ENCODE measurements at regions not wholly inside any gene's neighbourhood (a gene's known extent, or its start where the extent isn't known, plus 50 kb on each side); places are given as distances from the start of the nearest gene placed in this dataset.

DNA sequence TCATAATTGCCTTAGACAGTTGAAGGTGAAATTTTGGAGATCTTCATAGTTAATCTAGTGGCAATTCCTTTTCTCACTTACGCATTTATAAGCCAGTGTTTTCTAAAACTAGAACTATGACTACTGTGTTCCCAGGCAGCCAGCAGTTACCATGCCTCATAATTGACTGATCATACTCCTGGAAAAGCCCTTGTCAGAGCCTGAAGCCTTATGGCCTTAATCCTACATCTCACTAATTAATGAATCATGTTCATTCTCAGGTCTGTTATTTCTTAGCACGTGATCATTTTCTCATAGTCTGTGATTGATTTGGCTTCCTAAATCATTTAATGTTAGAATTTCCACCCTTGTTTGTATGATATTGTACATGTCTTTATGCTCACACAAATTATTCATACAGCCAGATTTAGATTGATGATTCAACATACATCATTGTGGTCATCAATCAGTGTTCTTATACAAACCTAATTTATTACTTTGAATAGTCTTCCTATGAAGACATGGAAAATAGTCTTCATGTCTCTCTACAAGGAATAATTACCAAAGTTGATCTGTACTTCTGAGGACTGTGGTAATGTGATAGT, 132.6 kb upstream of the ASCC3 start:
- TF ChIP-seq CTCF (IDR thresholded peaks at IDR 0.05) (no peak), POLR2A (IDR thresholded peaks at IDR 0.05) (no peak)

Data from adrenal gland (tissue), 5 donors.